Heart left ventricle (tissue), 13 donors: ENCODE measurements at regions not wholly inside any gene's neighbourhood (a gene's known extent, or its start where the extent isn't known, plus 50 kb on each side); places are given as distances from the start of the nearest gene placed in this dataset.

Source experiments
- CTCF ChIP-seq, 12 donors: fragments of 200-600 bp; sonication (generic) in 4 of 12; IDR thresholded peaks; one replicate each; pipeline versions ENCODE4 v1.5.0 to v1.8.0; 2018 to 2022; ENCODE audit warnings: antibody characterized with exemption in 12 of 12, mild to moderate bottlenecking in 5 of 12
- POLR2A ChIP-seq, 2 donors: fragments of 450-650 bp; IDR thresholded peaks; one replicate each; pipeline ENCODE4 v1.6.1; 2017; ENCODE audit warnings: antibody characterized with exemption in 2 of 2, mild to moderate bottlenecking in 2 of 2, moderate library complexity in 2 of 2
- donor health status: ischemic (EF 13 %, LVEDD 7.1; RV severe dilation, severe dysfunction).
- donor health status: DM: no; HTN: yes; CAD: no.
- donor health status: DM: no; HTN: no; CAD: no.
- donor health status: ischemic (EF 25% LVEDD 6.9; RV normal size, moderate dysfunction).
- donor health status: ischemic (EF 25% LVEDD 5.7; RV mildly dilated, moderate dysfunction).
- donor health status: ischemic (EF 35%, LVEDD 5.7; RV mildly dilated, moderate dysfunction).
- donor health status: nonischemic (EF 11% LVEDD 7.7; RV severe dilation, severe dysfunction).
- donor health status: DM: yes; HTN: yes; CAD: no.
- donor health status: PGD.
- donor health status: ischemic (EF 29% LVEDD 5.4; RV normal size, mild dysfunction).
- donor health status: nonischemic (EF 23%, LVEDD 6.1; RV moderate dilation, normal function).

DNA sequence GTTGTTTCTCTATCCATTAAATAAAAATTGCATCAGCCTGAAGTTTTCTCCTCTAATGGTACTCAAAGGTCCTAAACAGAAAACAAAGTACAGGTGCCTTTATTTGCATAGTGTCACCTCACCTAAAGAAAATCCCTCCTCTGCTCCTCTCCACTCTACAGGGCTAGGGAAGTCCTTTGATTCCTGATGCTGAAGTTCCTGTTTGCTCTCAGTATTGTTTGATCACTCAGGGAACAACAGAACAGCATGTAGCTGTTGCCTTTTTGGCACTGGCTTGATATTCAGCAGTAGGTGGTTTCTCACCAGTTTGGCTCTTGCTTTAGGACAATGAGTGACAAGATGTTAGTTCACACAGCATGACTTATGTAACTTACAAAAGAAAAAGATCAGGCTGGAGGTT is 156.2 kb upstream of the SLC7A11 start:
- no peak for TF ChIP-seq CTCF (IDR thresholded peaks at IDR 0.05)
- TF ChIP-seq POLR2A (IDR thresholded peaks at IDR 0.05): no peak
